DOHH2 (cell line): ENCODE measurements at regions not wholly inside any gene's neighbourhood (a gene's known extent, or its start where the extent isn't known, plus 50 kb on each side); places are given as distances from the start of the nearest gene placed in this dataset.
"Not testable (repeated sequence)": the region's sequence is repeated elsewhere in the genome, so short reads cannot be mapped to it uniquely, and the experiment has no call there.

Experiments used
- H3F3A ChIP-seq: fragments of 200-600 bp; sonication (generic), shearing (Covaris generic); 2 replicates; pipeline ENCODE4 v1.6.0; 2016; ENCODE audit warnings: antibody characterized with exemption, mild to moderate bottlenecking; ENCODE audit not compliant: control insufficient read depth, insufficient read depth
- H3K27ac ChIP-seq: fragments of 200-600 bp; sonication (generic); 2 replicates; pipeline ENCODE4 v1.5.1; 2014; ENCODE audit warnings: low read depth, mild to moderate bottlenecking, low read length, moderate library complexity
- H3K27me3 ChIP-seq: fragments of 200-600 bp; sonication (generic); 2 replicates; pipeline ENCODE4 v1.6.1; 2014; ENCODE audit warnings: mild to moderate bottlenecking, low read length, mixed read lengths; ENCODE audit not compliant: control insufficient read depth
- H3K36me3 ChIP-seq: fragments of 200-600 bp; sonication (generic); 2 replicates; pipeline ENCODE4 v1.6.1; 2014; ENCODE audit warnings: mild to moderate bottlenecking, low read length, moderate library complexity, mixed read lengths; ENCODE audit not compliant: control insufficient read depth
- H3K4me1 ChIP-seq: fragments of 200-600 bp; sonication (generic); 2 replicates; pipeline ENCODE4 v1.6.1; 2014; ENCODE audit warnings: mild to moderate bottlenecking, low read length, mixed read lengths; ENCODE audit not compliant: control insufficient read depth
- H3K4me2 ChIP-seq: fragments of 200-600 bp; sonication (generic); 2 replicates; pipeline ENCODE4 v1.6.0; 2014; ENCODE audit warnings: mild to moderate bottlenecking, low read length, moderate library complexity
- H3K4me3 ChIP-seq: fragments of 200-600 bp; sonication (generic); 2 replicates; pipeline ENCODE4 v1.5.1; 2014; ENCODE audit warnings: mild to moderate bottlenecking, low read length, mixed read lengths
- H3K79me2 ChIP-seq: fragments of 200-600 bp; sonication (generic); 2 replicates; pipeline ENCODE4 v1.6.1; 2014; ENCODE audit warnings: mild to moderate bottlenecking, low read length, mixed read lengths; ENCODE audit not compliant: control insufficient read depth
- H3K9me2 ChIP-seq: fragments of 200-600 bp; sonication (generic); replicated peaks from 2 replicates; pipeline ENCODE4 v1.6.1; 2014; ENCODE audit warnings: mild to moderate bottlenecking, low read length, mixed read lengths; ENCODE audit not compliant: control insufficient read depth
- H3K9me3 ChIP-seq: fragments of 200-600 bp; sonication (generic); 2 replicates; pipeline ENCODE4 v1.6.1; 2014; ENCODE audit warnings: antibody characterized with exemption, low read length, mixed read lengths; ENCODE audit not compliant: control insufficient read depth, insufficient read depth
- H4K20me1 ChIP-seq: fragments of 200-600 bp; sonication (generic); 2 replicates; pipeline ENCODE4 v1.6.0; 2014; ENCODE audit warnings: low read depth, mild to moderate bottlenecking, antibody characterized with exemption, low read length, moderate library complexity; ENCODE audit not compliant: control insufficient read depth, insufficient read depth
- EZH2phosphoT487 ChIP-seq: fragments of 200-600 bp; sonication (generic); IDR thresholded peaks from 2 replicates; pipeline ENCODE4 v1.6.1; 2017; ENCODE audit warnings: borderline replicate concordance, mild to moderate bottlenecking, antibody characterized with exemption, low read length, moderate library complexity, mixed read lengths
- TF ChIP-seq, protein P1 (sequence below): fragments of 200-600 bp; sonication (generic); IDR thresholded peaks from one replicate; pipeline ENCODE4 v1.5.1; 2014; ENCODE audit warnings: antibody characterized with exemption, mild to moderate bottlenecking, low read depth, low read length; ENCODE audit not compliant: poor library complexity, severe bottlenecking

DNA sequence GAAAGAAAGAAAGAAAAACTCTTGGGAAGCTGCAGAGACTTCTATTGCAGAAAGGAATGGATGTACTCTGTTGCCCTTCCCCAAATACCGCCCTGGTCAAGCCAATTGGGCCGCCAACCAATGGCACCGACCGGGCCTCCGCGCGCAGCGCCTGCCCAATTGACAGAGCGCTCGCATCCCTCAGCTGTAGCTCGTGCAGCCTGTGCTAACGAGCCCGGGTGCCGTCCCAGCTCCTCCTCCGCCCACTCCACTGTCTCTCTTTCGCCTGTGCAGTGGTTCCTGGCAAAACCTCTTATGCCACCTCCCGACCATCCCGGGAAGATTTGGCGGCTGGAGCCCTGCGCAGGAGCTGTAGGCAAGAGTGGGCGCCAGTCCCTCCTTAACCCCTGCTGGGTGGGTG is 304.2 kb upstream of the DPP6 start:
- H3K79me2 ChIP-seq, H3K4me2 ChIP-seq, H3K36me3 ChIP-seq, H3K9me3 ChIP-seq, H4K20me1 ChIP-seq, H3F3A ChIP-seq, H3K4me3 ChIP-seq, H3K4me1 ChIP-seq, H3K27ac ChIP-seq, H3K9me2 ChIP-seq, H3K27me3 ChIP-seq: not testable (repeated sequence)

DNA sequence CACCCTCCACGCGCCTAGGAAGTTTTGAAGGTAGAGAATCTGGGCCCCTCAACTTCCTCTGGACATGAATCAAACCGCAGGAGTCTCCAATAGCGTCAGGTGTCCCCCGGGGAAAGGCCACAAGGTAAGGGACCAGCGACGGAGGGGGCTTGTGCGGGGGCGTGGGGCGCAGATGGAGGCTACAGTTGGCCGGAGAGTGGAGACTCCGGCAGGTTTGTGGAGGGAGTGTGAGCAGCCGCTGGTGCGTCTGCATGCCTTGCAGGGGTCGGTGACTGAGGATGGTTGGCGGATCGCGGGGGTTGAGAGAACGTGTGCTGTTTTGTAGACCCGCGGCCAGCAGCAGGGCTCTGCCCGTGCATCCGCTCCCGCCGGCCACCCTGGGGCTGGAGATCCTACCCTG is 303.3 kb upstream of the DPP6 start:
- H3K4me3 ChIP-seq, H3K79me2 ChIP-seq, H3F3A ChIP-seq, H3K27me3 ChIP-seq, H3K4me2 ChIP-seq, H3K4me1 ChIP-seq, H3K9me2 ChIP-seq, H4K20me1 ChIP-seq, H3K9me3 ChIP-seq, H3K27ac ChIP-seq, H3K36me3 ChIP-seq: not testable (repeated sequence)

DNA sequence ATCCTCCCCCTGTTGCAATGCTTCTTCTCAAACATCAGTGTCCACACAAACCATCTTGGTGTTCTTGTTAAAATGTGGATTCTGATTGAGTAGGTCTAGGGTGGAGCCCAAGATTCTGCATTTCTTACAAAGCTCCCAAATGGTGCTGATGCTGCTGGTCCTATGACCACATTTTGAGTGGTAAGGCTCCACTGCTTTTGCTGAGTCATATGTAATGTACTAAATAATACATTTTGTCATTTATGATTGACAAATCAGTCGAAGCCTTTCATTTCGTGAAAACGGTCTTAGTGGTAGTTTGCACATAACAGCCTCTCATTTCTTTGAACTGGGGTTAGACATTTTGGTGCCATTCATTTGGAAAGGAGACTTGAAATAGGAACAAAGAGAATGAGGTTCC is 286.3 kb upstream of the DPP6 start:
- H3K4me1 ChIP-seq, H3K27me3 ChIP-seq, H3K4me3 ChIP-seq, H3K9me3 ChIP-seq, H3K36me3 ChIP-seq, H4K20me1 ChIP-seq, H3K9me2 ChIP-seq, H3F3A ChIP-seq, H3K4me2 ChIP-seq, H3K27ac ChIP-seq, H3K79me2 ChIP-seq: not testable (repeated sequence)

GRCh38 chr7:153766926-153767325 is 285.3 kb upstream of the DPP6 start:
- not testable (repeated sequence) for H3K79me2 ChIP-seq, H3K9me3 ChIP-seq, H3K9me2 ChIP-seq, H4K20me1 ChIP-seq, H3K4me2 ChIP-seq, H3K4me1 ChIP-seq, H3K36me3 ChIP-seq, H3K27ac ChIP-seq, H3K27me3 ChIP-seq, H3K4me3 ChIP-seq, H3F3A ChIP-seq

GRCh38 chr7:153772966-153773365 is 279.2 kb upstream of the DPP6 start:
- H4K20me1 ChIP-seq: no peaks in the 10 kb centered on the region
- no peaks in the 10 kb centered on the region for H3K9me2 ChIP-seq
- H3K27me3 ChIP-seq: no peaks in the 10 kb centered on the region
- no peaks in the 10 kb centered on the region for H3F3A ChIP-seq
- no peak overlapping the region for H3K4me3 ChIP-seq
- H3K36me3 ChIP-seq: no peaks in the 10 kb centered on the region
- no peaks in the 10 kb centered on the region for H3K4me1 ChIP-seq
- H3K27ac ChIP-seq: no peak overlapping the region
- no peaks in the 10 kb centered on the region for H3K9me3 ChIP-seq
- H3K4me2 ChIP-seq: no peak overlapping the region
- TF ChIP-seq, protein P1, sequence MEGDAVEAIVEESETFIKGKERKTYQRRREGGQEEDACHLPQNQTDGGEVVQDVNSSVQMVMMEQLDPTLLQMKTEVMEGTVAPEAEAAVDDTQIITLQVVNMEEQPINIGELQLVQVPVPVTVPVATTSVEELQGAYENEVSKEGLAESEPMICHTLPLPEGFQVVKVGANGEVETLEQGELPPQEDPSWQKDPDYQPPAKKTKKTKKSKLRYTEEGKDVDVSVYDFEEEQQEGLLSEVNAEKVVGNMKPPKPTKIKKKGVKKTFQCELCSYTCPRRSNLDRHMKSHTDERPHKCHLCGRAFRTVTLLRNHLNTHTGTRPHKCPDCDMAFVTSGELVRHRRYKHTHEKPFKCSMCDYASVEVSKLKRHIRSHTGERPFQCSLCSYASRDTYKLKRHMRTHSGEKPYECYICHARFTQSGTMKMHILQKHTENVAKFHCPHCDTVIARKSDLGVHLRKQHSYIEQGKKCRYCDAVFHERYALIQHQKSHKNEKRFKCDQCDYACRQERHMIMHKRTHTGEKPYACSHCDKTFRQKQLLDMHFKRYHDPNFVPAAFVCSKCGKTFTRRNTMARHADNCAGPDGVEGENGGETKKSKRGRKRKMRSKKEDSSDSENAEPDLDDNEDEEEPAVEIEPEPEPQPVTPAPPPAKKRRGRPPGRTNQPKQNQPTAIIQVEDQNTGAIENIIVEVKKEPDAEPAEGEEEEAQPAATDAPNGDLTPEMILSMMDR: no peak
- TF ChIP-seq EZH2phosphoT487: no peak
- no peaks in the 10 kb centered on the region for H3K79me2 ChIP-seq

- not testable (repeated sequence) for H3K4me1 ChIP-seq, H3K79me2 ChIP-seq, H3K27ac ChIP-seq, H3K9me3 ChIP-seq, H4K20me1 ChIP-seq, H3F3A ChIP-seq, H3K4me2 ChIP-seq, H3K36me3 ChIP-seq, H3K9me2 ChIP-seq, H3K4me3 ChIP-seq, H3K27me3 ChIP-seq
Observed at GRCh38 chr7:153776940-153777339, 275.3 kb upstream of the DPP6 start.

GRCh38 chr7:153797363-153797762 is 254.8 kb upstream of the DPP6 start:
- H3K27ac ChIP-seq: not testable (repeated sequence)

More at GRCh38 chr7:153797363-153797762, 254.8 kb upstream of the DPP6 start:
- H3K27me3 ChIP-seq, H3K9me3 ChIP-seq, H3K36me3 ChIP-seq, H3K4me3 ChIP-seq, H3K9me2 ChIP-seq, H4K20me1 ChIP-seq, H3F3A ChIP-seq, H3K4me1 ChIP-seq, H3K4me2 ChIP-seq, H3K79me2 ChIP-seq: not testable (repeated sequence)
